GM12872 (cell line): ENCODE measurements at regions not wholly inside any gene's neighbourhood (a gene's known extent, or its start where the extent isn't known, plus 50 kb on each side); places are given as distances from the start of the nearest gene placed in this dataset.

ENCODE experiments used
- TF ChIP-seq, protein P1 (sequence below): IDR thresholded peaks from 3 replicates; pipeline ENCODE4 v1.5.1; 2011; ENCODE audit warnings: low read depth, mild to moderate bottlenecking, low read length, moderate library complexity; ENCODE audit not compliant: insufficient read depth

GRCh38 chr4:137638934-137639333 is 106.6 kb upstream of the PCDH18 start:
- TF ChIP-seq, protein P1, sequence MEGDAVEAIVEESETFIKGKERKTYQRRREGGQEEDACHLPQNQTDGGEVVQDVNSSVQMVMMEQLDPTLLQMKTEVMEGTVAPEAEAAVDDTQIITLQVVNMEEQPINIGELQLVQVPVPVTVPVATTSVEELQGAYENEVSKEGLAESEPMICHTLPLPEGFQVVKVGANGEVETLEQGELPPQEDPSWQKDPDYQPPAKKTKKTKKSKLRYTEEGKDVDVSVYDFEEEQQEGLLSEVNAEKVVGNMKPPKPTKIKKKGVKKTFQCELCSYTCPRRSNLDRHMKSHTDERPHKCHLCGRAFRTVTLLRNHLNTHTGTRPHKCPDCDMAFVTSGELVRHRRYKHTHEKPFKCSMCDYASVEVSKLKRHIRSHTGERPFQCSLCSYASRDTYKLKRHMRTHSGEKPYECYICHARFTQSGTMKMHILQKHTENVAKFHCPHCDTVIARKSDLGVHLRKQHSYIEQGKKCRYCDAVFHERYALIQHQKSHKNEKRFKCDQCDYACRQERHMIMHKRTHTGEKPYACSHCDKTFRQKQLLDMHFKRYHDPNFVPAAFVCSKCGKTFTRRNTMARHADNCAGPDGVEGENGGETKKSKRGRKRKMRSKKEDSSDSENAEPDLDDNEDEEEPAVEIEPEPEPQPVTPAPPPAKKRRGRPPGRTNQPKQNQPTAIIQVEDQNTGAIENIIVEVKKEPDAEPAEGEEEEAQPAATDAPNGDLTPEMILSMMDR, result no peak

DNA sequence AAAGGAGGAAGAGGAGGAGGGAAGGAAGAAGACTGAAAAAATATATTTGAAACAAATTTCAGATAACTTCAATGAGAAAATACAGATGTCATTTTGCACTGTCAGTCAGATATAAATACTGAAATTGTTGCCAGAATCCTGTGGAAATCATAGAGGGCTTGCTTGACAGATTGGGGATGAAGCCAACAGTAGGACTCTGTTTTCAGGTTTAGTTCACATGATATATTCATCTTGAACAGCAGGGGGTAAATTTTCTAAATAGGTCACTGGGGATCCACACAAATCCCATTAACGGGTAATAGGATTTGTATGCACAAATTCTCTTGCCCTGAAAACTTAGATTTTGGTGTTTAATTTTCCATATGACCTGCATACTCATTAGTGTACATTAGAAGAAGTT is 103.3 kb upstream of the PCDH18 start:
- TF ChIP-seq, protein P1, result no peak

DNA sequence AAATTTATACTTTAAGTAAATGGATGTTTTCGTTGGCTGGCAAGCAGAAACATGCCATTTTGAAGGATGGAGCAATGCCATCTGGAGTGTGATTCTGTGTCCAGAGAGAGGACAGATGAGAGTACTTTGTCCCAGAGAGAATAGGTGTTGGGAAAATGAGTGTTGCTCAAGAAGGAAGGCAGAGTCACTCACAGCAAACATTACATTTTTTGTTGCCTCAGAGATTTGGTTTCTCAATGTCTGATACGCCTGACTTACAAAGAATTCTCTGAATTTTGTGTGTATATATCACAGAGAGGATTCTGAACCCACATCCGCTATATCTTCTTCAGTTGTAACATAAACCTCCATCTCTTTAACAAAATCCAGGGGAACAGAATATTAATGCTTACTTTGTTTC is 102.8 kb upstream of the PCDH18 start:
- TF ChIP-seq, protein P1, result no peak

- TF ChIP-seq, protein P1, result no peak
These were observed 100.5 kb upstream of the PCDH18 start for GRCh38 chr4:137632842-137633241.

DNA sequence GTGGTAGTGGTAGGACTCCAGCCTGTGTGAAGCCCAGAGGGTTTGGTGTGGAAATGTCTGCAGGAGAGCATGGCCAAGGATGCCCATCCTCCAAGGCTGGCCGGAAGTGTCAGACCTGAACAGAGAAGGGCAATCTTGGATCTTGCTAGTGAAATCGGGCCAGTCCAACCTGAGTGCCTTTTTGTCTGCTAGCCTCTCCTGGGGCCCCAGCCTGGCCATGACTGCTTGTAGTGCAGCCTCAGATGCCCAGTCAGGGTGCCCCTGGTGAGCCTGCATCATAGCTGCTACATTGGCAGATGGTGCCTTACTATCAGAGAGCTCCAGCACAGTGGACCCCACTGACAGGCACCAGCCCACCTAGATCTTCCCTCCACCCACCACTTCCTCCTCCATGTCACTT is 99.3 kb upstream of the PCDH18 start:
- TF ChIP-seq, protein P1, result no peak

GRCh38 chr4:137630252-137630651 is 98.0 kb upstream of the PCDH18 start:
- TF ChIP-seq, protein P1, result no peak

DNA sequence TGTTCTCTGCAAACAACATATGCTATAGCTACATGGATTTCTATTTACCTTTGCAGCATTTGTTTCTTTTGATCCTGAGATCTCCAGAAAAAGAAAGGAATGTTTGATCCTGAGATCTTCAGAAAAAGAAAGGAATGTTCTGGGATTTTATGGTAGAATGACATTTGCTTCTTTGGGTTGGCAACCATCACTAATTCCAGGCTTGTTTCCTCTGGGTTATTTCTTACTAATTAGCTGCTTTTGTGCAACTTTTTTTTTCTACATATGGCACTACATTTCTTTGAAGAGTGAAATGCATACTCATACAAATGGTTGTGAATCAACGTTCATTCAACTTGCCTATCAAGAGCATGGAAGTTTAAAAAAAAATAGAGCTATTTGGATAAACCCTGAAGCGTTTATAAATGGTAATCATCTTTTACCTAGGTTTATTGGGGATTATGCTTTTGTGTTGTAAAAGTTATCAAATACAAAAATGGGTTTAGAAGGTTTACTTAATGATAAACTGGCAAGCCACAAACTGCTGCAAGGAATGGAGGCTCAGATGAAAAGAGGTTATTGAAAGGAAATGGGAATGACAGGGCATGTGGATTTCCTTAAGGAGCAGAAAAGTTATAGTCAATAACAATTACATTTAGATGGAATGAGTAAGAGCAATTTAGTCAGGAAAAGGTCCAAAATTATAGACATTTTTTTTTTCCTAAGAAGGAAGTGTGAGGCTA is 95.6 kb upstream of the PCDH18 start:
- TF ChIP-seq, protein P1, result no peak
